Breast epithelium (tissue), 3 donors: ENCODE measurements at regions not wholly inside any gene's neighbourhood (a gene's known extent, or its start where the extent isn't known, plus 50 kb on each side); places are given as distances from the start of the nearest gene placed in this dataset.

Source experiments
- CTCF ChIP-seq, 3 donors: fragments of 450-650 bp; IDR thresholded peaks; one replicate each; pipeline ENCODE4 v1.5.1; 2016 to 2017; ENCODE audit warnings: antibody characterized with exemption in 3 of 3, mild to moderate bottlenecking in 3 of 3, moderate library complexity in 3 of 3
- POLR2A ChIP-seq: fragments of 450-650 bp; IDR thresholded peaks from one replicate; pipeline ENCODE4 v1.6.1; 2016; ENCODE audit warnings: antibody characterized with exemption, mild to moderate bottlenecking, moderate library complexity
- POLR2AphosphoS5 ChIP-seq, 3 donors: sonication (generic); formaldehyde crosslinking; IDR thresholded peaks; one replicate each; pipeline ENCODE4 v1.6.1; 2017; ENCODE audit warnings: antibody characterized with exemption in 3 of 3

GRCh38 chr4:166519774-166520173 is 646.7 kb downstream of the TLL1 start:
- no peak for TF ChIP-seq CTCF (IDR thresholded peaks at IDR 0.05)
- TF ChIP-seq POLR2AphosphoS5 (IDR thresholded peaks at IDR 0.05), result no peak
- no peak for TF ChIP-seq POLR2A
